Stomach (tissue), 8 donors: ENCODE measurements at regions not wholly inside any gene's neighbourhood (a gene's known extent, or its start where the extent isn't known, plus 50 kb on each side); places are given as distances from the start of the nearest gene placed in this dataset.

Experiments
- DNase-seq, 2 donors: peaks; one replicate each; pipeline versions ENCODE4 v3.0.0 to v3.0.0-alpha.2; 2013 to 2019
- H3K27ac ChIP-seq, 5 donors: fragments of 200-600 bp in 4 of 5; sonication (generic) in 4 of 5; one replicate each; pipeline ENCODE4 v1.5.1; 2013 to 2019; ENCODE audit warnings: mild to moderate bottlenecking in 1 of 5, moderate library complexity in 1 of 5
- H3K27me3 ChIP-seq, 3 donors: fragments of 200-600 bp; sonication (generic); one replicate each; pipeline ENCODE4 v1.5.1; 2017 to 2019; ENCODE audit warnings: mixed run types in 1 of 3
- H3K36me3 ChIP-seq, 4 donors: fragments of 200-600 bp; sonication (generic); 1 replicate in 3 of 4; 2 replicates in 1 of 4; pipeline ENCODE4 v1.5.1; 2016 to 2019
- H3K4me1 ChIP-seq, 4 donors: fragments of 200-600 bp; sonication (generic); one replicate each; pipeline ENCODE4 v1.5.1; 2016 to 2019
- H3K4me3 ChIP-seq, 4 donors: fragments of 200-600 bp; sonication (generic) in 3 of 4; one replicate each; pipeline ENCODE4 v1.5.1; 2016 to 2019; ENCODE audit warnings: mild to moderate bottlenecking in 1 of 4
- H3K9me3 ChIP-seq, 4 donors: fragments of 200-600 bp; sonication (generic); one replicate each; pipeline ENCODE4 v1.5.1; 2016 to 2019
- CTCF ChIP-seq, 7 experiments: fragments of 450-650 bp in 4 of 7; fragments of 200-600 bp in 3 of 7; sonication (generic) in 3 of 7; IDR thresholded peaks; one replicate each; pipeline ENCODE4 v1.5.1; 2016 to 2019; ENCODE audit warnings: antibody characterized with exemption in 7 of 7, control low read depth in 2 of 7, mild to moderate bottlenecking in 1 of 7
- EP300 ChIP-seq: sonication (generic); formaldehyde crosslinking; IDR thresholded peaks from one replicate; pipeline ENCODE4 v1.6.1; 2017; ENCODE audit warnings: antibody characterized with exemption
- POLR2A ChIP-seq, 4 donors: fragments of 450-650 bp; IDR thresholded peaks; one replicate each; pipeline ENCODE4 v1.6.1; 2016; ENCODE audit warnings: antibody characterized with exemption in 4 of 4, control low read depth in 2 of 4, mild to moderate bottlenecking in 1 of 4, moderate library complexity in 1 of 4
- POLR2AphosphoS5 ChIP-seq, 3 donors: sonication (generic); formaldehyde crosslinking; IDR thresholded peaks; one replicate each; pipeline ENCODE4 v1.6.1; 2016; ENCODE audit warnings: antibody characterized with exemption in 3 of 3
- WGBS, 5 donors: extraction: QIAGEN DNeasy Blood & Tissue Kit in 3 of 5; methylation state at CpG; one replicate each; pipeline versions ENCODE4 v1.1.5 to v1.1.7; 2013 to 2018; 5-methylcytosine and 5-hydroxymethylcytosine counted together
- intact Hi-C: fragments of 100-400 bp; cut with DNase I; formaldehyde crosslinking; loops from one replicate; pipeline ENCODE4 v1.15.1; 2023; ENCODE audit warnings: low total_unique reads
- donor health status: healthy with polysubstance abuse.
- donor health status: Bipolar disorder and iron deficiency.
- donor health status: healthy.

DNA sequence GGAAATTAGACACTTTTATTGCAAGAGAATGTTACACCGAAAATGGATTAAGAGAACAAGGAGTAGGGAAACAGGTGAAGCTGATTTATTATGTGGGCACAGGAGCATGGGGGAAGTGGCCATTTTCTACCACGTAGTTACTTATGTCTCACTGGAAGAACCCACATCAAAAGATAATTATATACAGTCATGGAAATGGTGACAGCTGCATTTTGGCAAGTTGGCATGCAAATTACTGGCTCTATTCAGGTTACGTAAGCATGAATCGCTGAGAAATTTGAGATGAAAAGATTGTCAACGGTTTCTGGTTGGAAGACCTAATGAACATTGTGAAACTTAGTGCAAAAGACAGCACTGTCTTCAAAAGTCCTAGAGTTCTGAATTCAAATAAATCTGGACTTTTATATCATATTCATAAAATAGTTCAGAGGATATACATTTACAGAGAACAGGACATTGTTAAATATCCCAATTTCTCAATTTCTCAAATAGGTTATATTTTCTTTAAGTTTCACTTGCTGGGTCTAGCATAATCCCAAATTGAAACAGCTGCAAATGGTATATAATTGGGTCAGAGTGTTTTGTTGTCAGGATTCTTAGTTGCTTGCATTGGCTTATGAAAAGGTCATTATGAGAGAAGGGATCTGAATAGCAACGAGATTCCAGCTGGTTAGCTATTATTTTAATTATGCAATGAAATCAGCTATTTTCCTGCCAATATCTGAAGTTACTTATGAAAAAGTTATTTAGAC lies 567.8 kb downstream of the ZPLD1 start:
- no peak for TF ChIP-seq EP300
- TF ChIP-seq CTCF (IDR thresholded peaks at IDR 0.05), result no peak
- no peak for TF ChIP-seq POLR2AphosphoS5 (IDR thresholded peaks at IDR 0.05)
- TF ChIP-seq POLR2A (IDR thresholded peaks at IDR 0.05), result no peak
- peaks cover 0 to 3% (median 0%) of the 10 kb centered on the region in 4 donors for H3K4me1 ChIP-seq
- no peak for DNase-seq
- intact Hi-C loops, result no loop called here
- H3K36me3 ChIP-seq, result no peaks in the 10 kb centered on the region
- no peaks in the 10 kb centered on the region for H3K27me3 ChIP-seq
- H3K9me3 ChIP-seq, result peaks cover 0 to 3% (median 0%) of the 10 kb centered on the region in 4 donors
- no peak overlapping the region for H3K4me3 ChIP-seq
- H3K27ac ChIP-seq, result no peak overlapping the region
- 58 to 71% (median 65%) methylated on average over 6 of the region's 6 CpGs for WGBS, 5 donors

DNA sequence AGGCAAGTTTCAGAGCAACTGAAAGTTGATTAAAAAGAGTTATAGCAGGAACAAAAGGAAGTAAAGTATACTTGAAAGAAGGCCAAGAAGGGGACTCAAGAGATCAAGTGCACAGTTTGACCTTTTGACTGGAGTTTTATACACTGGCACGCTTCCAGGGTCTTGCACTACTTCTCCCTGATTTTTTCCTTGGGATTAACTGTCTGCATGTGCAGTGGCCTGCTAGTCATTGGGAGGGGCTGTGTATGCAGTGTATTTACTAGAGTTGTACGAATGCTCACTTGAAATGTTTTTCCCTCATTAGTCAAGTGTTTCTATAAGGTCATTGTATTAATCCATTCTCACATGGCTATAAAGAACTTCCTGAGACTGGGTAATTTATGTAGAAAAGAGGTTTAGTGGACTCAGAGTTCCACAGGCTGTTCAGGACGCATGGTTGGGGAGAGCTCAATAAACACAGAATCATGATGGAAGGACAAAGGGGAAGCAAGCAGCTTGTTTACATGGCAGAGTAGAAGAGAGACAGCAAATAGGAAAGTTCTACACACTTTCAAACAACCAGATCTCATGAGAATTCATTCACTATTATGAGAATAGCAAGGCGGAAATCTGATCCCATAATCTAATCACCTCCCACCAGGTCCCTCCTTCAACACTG lies 571.8 kb downstream of the ZPLD1 start:
- intact Hi-C loops, result no loop called here
- peaks cover 0 to 7% (median 0%) of the 10 kb centered on the region in 4 donors for H3K9me3 ChIP-seq
- DNase-seq, result no peak
- no peak overlapping the region for H3K27ac ChIP-seq
- peaks cover 0 to 3% (median 0%) of the 10 kb centered on the region in 4 donors for H3K4me1 ChIP-seq
- no peak overlapping the region for H3K4me3 ChIP-seq
- H3K27me3 ChIP-seq, result no peaks in the 10 kb centered on the region
- no peaks in the 10 kb centered on the region for H3K36me3 ChIP-seq
- 50 to 66% (median 63%) methylated on average over 4 of the region's 4 CpGs for WGBS, 5 donors
- TF ChIP-seq EP300 (no peak), CTCF (IDR thresholded peaks at IDR 0.05) (no peak), POLR2A (IDR thresholded peaks at IDR 0.05) (no peak), POLR2AphosphoS5 (IDR thresholded peaks at IDR 0.05) (no peak)

DNA sequence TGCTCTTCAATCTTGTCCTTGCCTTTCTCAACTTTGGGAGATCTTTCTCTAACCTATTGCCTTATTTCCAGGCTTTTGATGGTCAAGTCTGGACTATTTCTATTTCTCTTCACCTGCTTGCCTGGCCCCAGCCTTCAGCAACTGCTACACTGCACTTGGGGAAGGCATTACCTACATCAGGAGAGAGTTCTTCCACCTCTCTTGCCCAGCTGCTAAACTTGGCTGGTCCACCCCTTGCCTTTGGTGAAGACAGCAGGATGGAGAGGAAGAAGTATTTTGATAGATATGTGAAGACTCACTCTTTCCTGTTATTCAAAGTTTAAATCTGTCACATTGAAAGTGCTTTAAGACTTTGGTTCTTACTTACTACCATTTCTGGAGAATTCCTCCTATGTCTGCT lies 574.8 kb downstream of the ZPLD1 start:
- DNase-seq, result no peak
- Histone ChIP-seq H3K9me3 (peaks cover 0 to 7% (median 0%) of the 10 kb centered on the region in 4 donors), H3K27ac (no peak overlapping the region), H3K36me3 (no peaks in the 10 kb centered on the region), H3K4me3 (no peak overlapping the region), H3K4me1 (peaks cover 0 to 3% (median 0%) of the 10 kb centered on the region in 4 donors), H3K27me3 (no peaks in the 10 kb centered on the region)
- TF ChIP-seq CTCF (IDR thresholded peaks at IDR 0.05), result no peak
- TF ChIP-seq POLR2A (IDR thresholded peaks at IDR 0.05), result no peak
- TF ChIP-seq POLR2AphosphoS5 (IDR thresholded peaks at IDR 0.05), result no peak
- TF ChIP-seq EP300, result no peak
- intact Hi-C loops, result no loop called here

DNA sequence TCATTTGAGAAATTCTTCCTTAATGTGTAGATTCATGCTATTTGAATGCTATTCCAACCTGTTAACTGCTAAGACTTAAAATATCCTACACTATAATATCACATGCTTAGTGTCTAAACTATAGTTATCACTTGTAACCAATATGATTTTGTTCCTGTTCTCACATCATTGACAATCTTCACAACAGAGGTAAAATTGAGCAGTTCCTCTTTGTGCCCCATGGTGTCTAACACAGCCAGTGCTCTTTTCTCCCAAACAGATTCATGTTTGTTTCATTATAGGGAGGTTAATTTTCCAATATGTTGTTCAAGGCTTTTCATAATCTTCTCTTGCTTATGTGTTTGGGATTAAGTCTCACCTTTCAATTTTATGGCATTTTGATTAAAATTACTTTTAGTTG lies 591.1 kb downstream of the ZPLD1 start:
- DNase-seq, result no peak
- H3K36me3 ChIP-seq, result no peaks in the 10 kb centered on the region
- intact Hi-C loops, result no loop called here

More for the DNA sequence above, 591.1 kb downstream of the ZPLD1 start:
- Histone ChIP-seq H3K4me3 (no peak overlapping the region), H3K27me3 (no peaks in the 10 kb centered on the region), H3K9me3 (no peaks in the 10 kb centered on the region), H3K27ac (no peak overlapping the region), H3K4me1 (no peaks in the 10 kb centered on the region)
- TF ChIP-seq POLR2AphosphoS5 (IDR thresholded peaks at IDR 0.05) (no peak), EP300 (no peak), CTCF (IDR thresholded peaks at IDR 0.05) (no peak), POLR2A (IDR thresholded peaks at IDR 0.05) (no peak)
